ENCODE measurements at regions not wholly inside any gene's neighbourhood (a gene's known extent, or its start where the extent isn't known, plus 50 kb on each side); places are given as distances from the start of the nearest gene placed in this dataset.

DNA sequence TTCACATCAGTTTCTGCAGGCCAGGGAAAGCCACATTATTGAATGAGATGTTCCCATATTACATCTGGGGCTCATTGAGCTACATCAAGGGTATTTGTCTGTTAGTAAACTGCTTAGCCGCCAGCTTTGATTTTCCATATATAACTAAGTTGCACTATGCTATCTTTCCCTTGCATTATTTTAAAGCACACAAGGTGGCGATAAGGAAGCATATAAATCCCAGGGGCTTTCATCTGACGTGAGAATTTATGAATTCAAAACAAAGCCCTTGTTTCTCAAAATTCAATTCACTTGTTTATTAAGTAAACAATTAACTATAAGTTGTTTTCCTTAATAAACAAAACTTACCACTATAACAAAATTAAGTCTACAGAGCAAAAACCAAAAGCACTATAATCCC is 334.1 kb upstream of the TPK1 start:
- TF ChIP-seq, protein P1, sequence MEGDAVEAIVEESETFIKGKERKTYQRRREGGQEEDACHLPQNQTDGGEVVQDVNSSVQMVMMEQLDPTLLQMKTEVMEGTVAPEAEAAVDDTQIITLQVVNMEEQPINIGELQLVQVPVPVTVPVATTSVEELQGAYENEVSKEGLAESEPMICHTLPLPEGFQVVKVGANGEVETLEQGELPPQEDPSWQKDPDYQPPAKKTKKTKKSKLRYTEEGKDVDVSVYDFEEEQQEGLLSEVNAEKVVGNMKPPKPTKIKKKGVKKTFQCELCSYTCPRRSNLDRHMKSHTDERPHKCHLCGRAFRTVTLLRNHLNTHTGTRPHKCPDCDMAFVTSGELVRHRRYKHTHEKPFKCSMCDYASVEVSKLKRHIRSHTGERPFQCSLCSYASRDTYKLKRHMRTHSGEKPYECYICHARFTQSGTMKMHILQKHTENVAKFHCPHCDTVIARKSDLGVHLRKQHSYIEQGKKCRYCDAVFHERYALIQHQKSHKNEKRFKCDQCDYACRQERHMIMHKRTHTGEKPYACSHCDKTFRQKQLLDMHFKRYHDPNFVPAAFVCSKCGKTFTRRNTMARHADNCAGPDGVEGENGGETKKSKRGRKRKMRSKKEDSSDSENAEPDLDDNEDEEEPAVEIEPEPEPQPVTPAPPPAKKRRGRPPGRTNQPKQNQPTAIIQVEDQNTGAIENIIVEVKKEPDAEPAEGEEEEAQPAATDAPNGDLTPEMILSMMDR (optimal IDR thresholded peaks at IDR 0.05 in 1 of 3, IDR thresholded peaks at IDR 0.05 in 1 of 3, conservative IDR thresholded peaks at IDR 0.05 in 1 of 3; ENCODE audit: extremely low read depth in 1 of 3, insufficient read depth in 2 of 3, low read length in 3 of 3) = no peak
- TF ChIP-seq EZH2 (IDR thresholded peaks at IDR 0.05; ENCODE audit: low read length) = no peak

Measured in keratinocyte (primary cell).